ENCODE measurements at regions not wholly inside any gene's neighbourhood (a gene's known extent, or its start where the extent isn't known, plus 50 kb on each side); places are given as distances from the start of the nearest gene placed in this dataset.
"Not testable (repeated sequence)": the region's sequence is repeated elsewhere in the genome, so short reads cannot be mapped to it uniquely, and the experiment has no call there.

DNA sequence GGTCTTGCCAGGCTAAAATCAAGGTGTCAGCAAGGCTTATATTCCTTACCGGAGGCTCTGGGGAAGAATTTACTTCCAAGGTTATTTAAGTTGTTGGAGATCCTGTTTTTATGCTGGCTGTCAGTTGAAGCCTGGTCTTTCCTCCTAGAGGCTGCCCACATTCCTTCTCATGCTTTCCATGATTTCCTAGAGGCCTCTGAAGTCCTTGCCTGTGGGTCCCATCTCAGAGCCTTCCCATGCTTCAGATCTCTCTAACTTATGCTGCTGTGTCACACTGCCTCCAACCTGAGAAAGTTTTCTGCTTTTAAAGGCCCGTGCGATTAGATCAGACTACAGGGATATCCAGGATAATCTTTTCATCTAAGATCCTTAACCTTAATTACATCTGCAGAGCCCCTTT lies 1877.3 kb downstream of the KHDRBS2 start:
- not testable (repeated sequence) for H3K27me3 ChIP-seq (ENCODE audit: low read length); H3K4me1 ChIP-seq (ENCODE audit: low read length); H3K9me2 ChIP-seq (replicated peaks; ENCODE audit: insufficient read depth, low read length); H3K4me2 ChIP-seq (ENCODE audit: low read depth, low read length, poor library complexity, severe bottlenecking); H3K4me3 ChIP-seq (ENCODE audit: low read length); H3K9ac ChIP-seq (ENCODE audit: low read length); H3K9me3 ChIP-seq (ENCODE audit: low read length); H3K27ac ChIP-seq (ENCODE audit: low read length); H3K79me2 ChIP-seq (ENCODE audit: low read length); H3K36me3 ChIP-seq (ENCODE audit: insufficient read depth, low read length); DNase-seq; H2AFZ ChIP-seq (ENCODE audit: low read length); H4K20me1 ChIP-seq (ENCODE audit: insufficient read depth, low read depth, low read length)

DNA sequence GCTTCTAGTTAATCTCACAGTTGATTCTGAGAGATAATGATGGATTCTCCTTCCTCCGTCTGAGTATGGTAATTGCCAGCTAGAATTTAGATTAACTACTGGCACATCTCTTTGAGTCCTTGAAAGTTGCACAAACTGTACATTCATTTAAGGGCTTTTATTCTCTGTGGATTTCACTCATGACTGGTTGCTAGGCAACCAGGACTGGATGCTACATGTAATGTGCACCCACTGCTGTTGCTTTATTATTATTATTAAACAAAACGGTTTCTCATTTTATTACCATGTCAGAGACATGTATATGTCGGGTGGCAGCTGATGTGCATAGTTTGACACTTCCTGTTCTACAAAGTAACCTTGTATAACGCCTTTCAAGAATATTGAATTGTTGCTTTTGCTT lies 1882.8 kb downstream of the KHDRBS2 start:
- DNase-seq, result not testable (repeated sequence)

DNA sequence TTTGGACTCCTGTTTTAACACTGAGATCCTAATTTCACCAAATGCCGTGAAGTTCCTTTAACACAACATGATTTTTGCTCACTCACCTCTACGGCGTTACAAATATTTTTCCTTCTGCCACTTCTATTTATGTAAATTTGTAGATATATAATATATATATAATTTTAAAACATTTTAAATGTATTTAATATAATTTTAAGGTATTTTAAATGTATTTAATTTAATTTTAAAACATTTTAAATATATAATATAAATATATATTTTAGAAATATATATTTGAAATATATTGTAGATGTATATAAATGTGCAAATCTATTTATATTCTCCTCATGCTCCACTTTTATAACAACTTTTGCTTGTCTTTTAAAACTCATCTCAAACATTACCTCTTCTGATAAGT lies 1883.5 kb downstream of the KHDRBS2 start:
- not testable (repeated sequence) for H3K9ac ChIP-seq (ENCODE audit: low read length); H3K4me3 ChIP-seq (ENCODE audit: low read length); DNase-seq; H3K27ac ChIP-seq (ENCODE audit: low read length); H3K4me1 ChIP-seq (ENCODE audit: low read length); H4K20me1 ChIP-seq (ENCODE audit: insufficient read depth, low read depth, low read length); H3K36me3 ChIP-seq (ENCODE audit: insufficient read depth, low read length); H3K27me3 ChIP-seq (ENCODE audit: low read length); H3K9me3 ChIP-seq (ENCODE audit: low read length); H3K9me2 ChIP-seq (replicated peaks; ENCODE audit: insufficient read depth, low read length); H3K79me2 ChIP-seq (ENCODE audit: low read length); H3K4me2 ChIP-seq (ENCODE audit: low read depth, low read length, poor library complexity, severe bottlenecking); H2AFZ ChIP-seq (ENCODE audit: low read length)

More for the DNA sequence above, 1882.8 kb downstream of the KHDRBS2 start:
- H2AFZ ChIP-seq (ENCODE audit: low read length); H3K79me2 ChIP-seq (ENCODE audit: low read length); H3K27me3 ChIP-seq (ENCODE audit: low read length); H3K9me2 ChIP-seq (replicated peaks; ENCODE audit: insufficient read depth, low read length); H4K20me1 ChIP-seq (ENCODE audit: insufficient read depth, low read depth, low read length); H3K27ac ChIP-seq (ENCODE audit: low read length); H3K4me1 ChIP-seq (ENCODE audit: low read length); H3K9me3 ChIP-seq (ENCODE audit: low read length); H3K36me3 ChIP-seq (ENCODE audit: insufficient read depth, low read length); H3K9ac ChIP-seq (ENCODE audit: low read length); H3K4me3 ChIP-seq (ENCODE audit: low read length); H3K4me2 ChIP-seq (ENCODE audit: low read depth, low read length, poor library complexity, severe bottlenecking): not testable (repeated sequence)

DNA sequence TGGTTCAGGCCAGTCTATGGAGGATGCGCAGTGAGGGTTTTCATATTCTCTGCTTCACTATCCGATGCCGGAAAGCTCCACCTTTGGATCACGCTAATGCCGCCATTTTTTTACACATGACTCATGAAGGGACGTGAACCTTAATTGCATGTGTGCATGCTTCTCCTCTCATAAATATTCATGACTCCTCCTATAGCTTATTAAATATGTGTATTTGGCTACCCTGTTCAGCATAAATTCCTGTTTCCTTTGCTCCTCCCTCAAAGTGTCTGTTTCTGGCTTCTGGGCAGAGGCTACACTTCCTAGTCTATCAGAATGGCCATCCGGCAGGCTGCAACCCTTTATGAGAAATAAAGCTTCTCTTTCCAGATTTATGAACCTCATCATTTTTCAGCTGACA lies 1890.8 kb downstream of the KHDRBS2 start:
- H4K20me1 ChIP-seq (ENCODE audit: insufficient read depth, low read depth, low read length); H3K36me3 ChIP-seq (ENCODE audit: insufficient read depth, low read length); H3K9me2 ChIP-seq (replicated peaks; ENCODE audit: insufficient read depth, low read length); H3K27me3 ChIP-seq (ENCODE audit: low read length); DNase-seq; H3K79me2 ChIP-seq (ENCODE audit: low read length); H3K27ac ChIP-seq (ENCODE audit: low read length); H3K4me1 ChIP-seq (ENCODE audit: low read length); H2AFZ ChIP-seq (ENCODE audit: low read length); H3K4me2 ChIP-seq (ENCODE audit: low read depth, low read length, poor library complexity, severe bottlenecking); H3K9me3 ChIP-seq (ENCODE audit: low read length); H3K4me3 ChIP-seq (ENCODE audit: low read length); H3K9ac ChIP-seq (ENCODE audit: low read length): not testable (repeated sequence)

DNA sequence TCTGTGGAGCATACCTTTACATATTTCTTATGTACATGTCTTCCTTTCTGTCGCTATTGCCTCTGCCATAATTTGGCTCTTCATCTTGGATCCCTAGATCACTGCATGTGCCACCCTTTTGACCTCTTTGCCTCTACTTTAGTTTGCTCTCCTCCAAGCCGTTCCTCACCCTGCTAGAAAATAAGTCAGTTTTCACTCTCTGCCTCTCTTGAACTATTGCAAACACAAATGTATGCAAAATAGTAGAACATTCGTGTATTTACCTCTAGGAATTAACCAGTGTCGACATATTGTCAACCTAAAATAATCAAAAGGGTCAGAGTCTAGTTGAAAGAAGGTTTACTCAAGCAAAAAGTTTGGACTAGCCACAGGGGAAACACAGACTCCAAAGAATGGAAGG lies 1893.1 kb downstream of the KHDRBS2 start:
- not testable (repeated sequence) for H3K4me2 ChIP-seq (ENCODE audit: low read depth, low read length, poor library complexity, severe bottlenecking); H3K9me2 ChIP-seq (replicated peaks; ENCODE audit: insufficient read depth, low read length); H3K27me3 ChIP-seq (ENCODE audit: low read length); H4K20me1 ChIP-seq (ENCODE audit: insufficient read depth, low read depth, low read length); H2AFZ ChIP-seq (ENCODE audit: low read length); H3K36me3 ChIP-seq (ENCODE audit: insufficient read depth, low read length); H3K9me3 ChIP-seq (ENCODE audit: low read length); H3K79me2 ChIP-seq (ENCODE audit: low read length); H3K27ac ChIP-seq (ENCODE audit: low read length); H3K9ac ChIP-seq (ENCODE audit: low read length); DNase-seq; H3K4me3 ChIP-seq (ENCODE audit: low read length); H3K4me1 ChIP-seq (ENCODE audit: low read length)

DNA sequence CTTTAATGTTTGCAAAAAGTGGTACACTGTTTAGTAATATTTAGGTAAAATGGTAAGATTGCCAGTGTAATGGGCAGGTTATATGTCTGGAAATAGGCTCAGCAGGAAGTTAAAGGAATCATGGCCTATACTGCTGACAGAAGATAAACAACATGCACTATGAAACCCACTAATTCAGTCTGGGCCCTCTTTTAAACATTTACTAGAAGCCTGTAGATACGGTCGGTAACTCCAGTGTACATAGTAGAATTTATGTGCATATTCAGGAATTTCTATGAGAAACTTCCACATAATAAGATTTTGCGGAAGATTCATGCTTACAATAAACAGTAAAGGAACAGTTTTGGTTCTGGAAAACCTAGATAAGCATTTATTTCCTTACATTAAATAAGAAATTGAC lies 1896.9 kb downstream of the KHDRBS2 start:
- not testable (repeated sequence) for H3K27ac ChIP-seq (ENCODE audit: low read length); DNase-seq; H3K27me3 ChIP-seq (ENCODE audit: low read length); H3K9ac ChIP-seq (ENCODE audit: low read length); H3K4me2 ChIP-seq (ENCODE audit: low read depth, low read length, poor library complexity, severe bottlenecking); H3K9me3 ChIP-seq (ENCODE audit: low read length); H2AFZ ChIP-seq (ENCODE audit: low read length); H3K4me3 ChIP-seq (ENCODE audit: low read length); H4K20me1 ChIP-seq (ENCODE audit: insufficient read depth, low read depth, low read length); H3K79me2 ChIP-seq (ENCODE audit: low read length); H3K9me2 ChIP-seq (replicated peaks; ENCODE audit: insufficient read depth, low read length); H3K4me1 ChIP-seq (ENCODE audit: low read length); H3K36me3 ChIP-seq (ENCODE audit: insufficient read depth, low read length)

DNA sequence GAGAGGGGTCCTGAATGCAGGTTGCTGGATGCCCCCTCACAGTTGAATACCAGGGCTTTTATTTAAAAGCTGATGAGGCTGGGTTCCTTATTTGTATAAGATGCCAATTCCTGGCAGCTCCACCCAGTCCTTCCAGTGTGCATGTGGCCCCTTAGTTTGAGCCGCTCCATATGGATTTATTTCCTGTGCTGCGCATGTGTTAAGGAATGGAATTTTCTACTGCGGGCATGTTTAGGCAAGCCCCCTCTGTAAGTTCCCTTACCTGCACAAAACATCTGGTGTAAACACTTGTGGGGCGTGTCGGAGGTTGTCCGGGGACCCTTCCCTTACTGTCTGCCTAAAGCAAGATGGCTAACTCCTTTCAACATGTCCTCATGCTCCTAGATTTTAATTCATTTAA lies 1901.4 kb downstream of the KHDRBS2 start:
- H3K79me2 ChIP-seq (ENCODE audit: low read length); H3K4me1 ChIP-seq (ENCODE audit: low read length); H3K9me2 ChIP-seq (replicated peaks; ENCODE audit: insufficient read depth, low read length); H3K36me3 ChIP-seq (ENCODE audit: insufficient read depth, low read length); H3K4me3 ChIP-seq (ENCODE audit: low read length); H3K27me3 ChIP-seq (ENCODE audit: low read length); H3K4me2 ChIP-seq (ENCODE audit: low read depth, low read length, poor library complexity, severe bottlenecking); H4K20me1 ChIP-seq (ENCODE audit: insufficient read depth, low read depth, low read length); DNase-seq; H3K9ac ChIP-seq (ENCODE audit: low read length); H2AFZ ChIP-seq (ENCODE audit: low read length); H3K27ac ChIP-seq (ENCODE audit: low read length); H3K9me3 ChIP-seq (ENCODE audit: low read length): not testable (repeated sequence)

DNA sequence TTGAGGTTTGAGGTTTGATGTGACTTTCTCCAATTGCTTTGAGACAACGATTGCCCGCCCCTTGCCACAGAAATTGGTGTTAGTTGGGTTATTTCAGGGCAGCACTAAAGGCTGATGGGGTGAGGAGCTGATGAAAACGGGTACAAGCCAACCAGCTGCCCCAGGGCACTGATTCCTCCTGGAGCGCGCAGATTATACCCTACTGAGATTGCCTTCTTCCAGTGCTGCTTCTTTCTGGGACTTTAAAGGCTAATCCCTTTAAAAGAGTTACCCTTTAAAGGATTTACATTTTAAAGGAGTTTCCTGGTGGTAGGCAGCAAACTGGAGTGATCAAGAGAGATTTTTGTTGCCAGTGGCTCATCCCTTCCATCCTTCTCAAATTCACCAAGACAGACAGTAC lies 1903.3 kb downstream of the KHDRBS2 start:
- not testable (repeated sequence) for H3K27ac ChIP-seq (ENCODE audit: low read length); H2AFZ ChIP-seq (ENCODE audit: low read length); H3K9ac ChIP-seq (ENCODE audit: low read length); H3K79me2 ChIP-seq (ENCODE audit: low read length); H3K36me3 ChIP-seq (ENCODE audit: insufficient read depth, low read length); H4K20me1 ChIP-seq (ENCODE audit: insufficient read depth, low read depth, low read length); H3K9me3 ChIP-seq (ENCODE audit: low read length); H3K4me3 ChIP-seq (ENCODE audit: low read length); DNase-seq; H3K27me3 ChIP-seq (ENCODE audit: low read length); H3K9me2 ChIP-seq (replicated peaks; ENCODE audit: insufficient read depth, low read length); H3K4me1 ChIP-seq (ENCODE audit: low read length); H3K4me2 ChIP-seq (ENCODE audit: low read depth, low read length, poor library complexity, severe bottlenecking)

DNA sequence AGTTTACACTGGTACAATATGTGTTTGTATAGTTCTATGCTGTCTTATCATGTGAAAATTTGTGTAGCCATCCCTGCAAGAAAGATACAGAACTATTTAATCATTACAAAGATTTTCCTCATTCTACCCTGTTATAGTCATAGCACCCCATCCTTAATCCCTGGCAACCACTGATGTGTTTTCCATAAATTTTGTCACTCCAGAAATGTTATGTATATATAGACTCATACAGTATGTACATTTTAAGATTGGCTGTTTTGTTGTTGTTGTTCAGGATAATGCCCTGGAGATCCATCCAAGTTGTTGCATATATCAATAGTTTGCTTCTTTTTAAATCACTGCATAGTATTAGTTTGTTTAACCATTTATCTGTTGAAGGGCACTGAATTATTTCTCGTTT lies 1911.9 kb downstream of the KHDRBS2 start:
- not testable (repeated sequence) for H3K9me2 ChIP-seq (replicated peaks; ENCODE audit: insufficient read depth, low read length); H3K4me2 ChIP-seq (ENCODE audit: low read depth, low read length, poor library complexity, severe bottlenecking); H3K4me3 ChIP-seq (ENCODE audit: low read length); H3K36me3 ChIP-seq (ENCODE audit: insufficient read depth, low read length); H2AFZ ChIP-seq (ENCODE audit: low read length); H3K9me3 ChIP-seq (ENCODE audit: low read length); H3K4me1 ChIP-seq (ENCODE audit: low read length); H3K9ac ChIP-seq (ENCODE audit: low read length); H3K27me3 ChIP-seq (ENCODE audit: low read length); H4K20me1 ChIP-seq (ENCODE audit: insufficient read depth, low read depth, low read length); H3K79me2 ChIP-seq (ENCODE audit: low read length); H3K27ac ChIP-seq (ENCODE audit: low read length); DNase-seq

Measured in Karpas-422 (cell line).